B cell (primary cell): ENCODE measurements at regions not wholly inside any gene's neighbourhood (a gene's known extent, or its start where the extent isn't known, plus 50 kb on each side); places are given as distances from the start of the nearest gene placed in this dataset.
A peak's percentile ranks its signal among the peaks of the same experiment; 100 is the strongest.

Experiments
- ATAC-seq: fragments of 200-7000 bp; cut with Tn5 transposase; one replicate; pipeline ENCODE4 v1.10.0; 2021; ENCODE audit warnings: low read depth, mild to moderate bottlenecking, moderate number of reproducible peaks, moderate library complexity
- CTCF ChIA-PET: fragments of 350-600 bp; sonication (Branson Sonifier 250); formaldehyde crosslinking; loops from one replicate; lab custom pipeline; 2021; ENCODE audit warnings: antibody characterized with exemption, inconsistent platforms; lab: Charles Lee
- POLR2A ChIA-PET: fragments of 350-600 bp; sonication (Branson Sonifier 250); formaldehyde crosslinking; loops from one replicate; lab custom pipeline; 2021; ENCODE audit warnings: antibody characterized with exemption; lab: Charles Lee
- DNase-seq: peaks from one replicate; pipeline ENCODE4 v3.0.0; 2013
- H2AFZ ChIP-seq: 2 replicates; pipeline ENCODE4 v1.6.1; 2012; ENCODE audit warnings: mild to moderate bottlenecking, low read depth, low read length; ENCODE audit not compliant: insufficient read depth, poor library complexity, severe bottlenecking
- H3K27ac ChIP-seq, 2 donors: 1 replicate in 1 of 2; 2 replicates in 1 of 2; pipeline ENCODE4 v1.5.1; 2012 to 2013; ENCODE audit warnings: low read length in 2 of 2, mild to moderate bottlenecking in 2 of 2, moderate library complexity in 1 of 2
- H3K27me3 ChIP-seq, 4 experiments: fragments of 200-600 bp in 1 of 4; sonication (generic) in 1 of 4; replicated peaks in 1 of 4; 1 replicate in 2 of 4; 2 replicates in 2 of 4; pipeline versions ENCODE4 v1.6.1 to v1.7.0; 2013 to 2016; ENCODE audit warnings: low read length in 3 of 4, mild to moderate bottlenecking in 2 of 4, mixed read lengths in 1 of 4, moderate library complexity in 1 of 4; ENCODE audit not compliant: insufficient read depth in 4 of 4, control insufficient read depth in 3 of 4; ENCODE audit errors: control extremely low read depth in 1 of 4
- H3K36me3 ChIP-seq, 2 experiments: replicated peaks in 1 of 2; 1 replicate in 1 of 2; 2 replicates in 1 of 2; pipeline versions ENCODE4 v1.6.1 to v1.7.1; 2013; ENCODE audit warnings: low read length in 1 of 2; ENCODE audit not compliant: insufficient read depth in 2 of 2, control insufficient read depth in 1 of 2; ENCODE audit errors: control extremely low read depth in 1 of 2, extremely low read depth in 1 of 2
- H3K4me1 ChIP-seq, 2 donors: fragments of 200-600 bp in 1 of 2; sonication (generic) in 1 of 2; 1 replicate in 1 of 2; 2 replicates in 1 of 2; pipeline versions ENCODE4 v1.5.1 to v1.6.1; 2013 to 2017; ENCODE audit warnings: low read length in 2 of 2; ENCODE audit not compliant: control insufficient read depth in 2 of 2, insufficient read depth in 2 of 2
- H3K4me2 ChIP-seq: replicated peaks from 2 replicates; pipeline ENCODE3; 2012; ENCODE audit warnings: mild to moderate bottlenecking, low read depth, low read length; ENCODE audit not compliant: poor library complexity, severe bottlenecking
- H3K4me3 ChIP-seq, 5 experiments: fragments of 200-600 bp in 1 of 5; sonication (generic) in 1 of 5; 1 replicate in 3 of 5; 2 replicates in 2 of 5; pipeline versions ENCODE4 v1.5.1 to v1.7.0; 2011 to 2016; ENCODE audit warnings: low read length in 4 of 5, mild to moderate bottlenecking in 4 of 5, low read depth in 2 of 5, control low read depth in 1 of 5, moderate library complexity in 1 of 5; ENCODE audit not compliant: insufficient read depth in 1 of 5; ENCODE audit errors: control extremely low read depth in 1 of 5, extremely low read depth in 1 of 5
- H3K79me2 ChIP-seq: fragments of 200-600 bp; sonication (generic); one replicate; pipeline ENCODE4 v1.6.0; 2016; ENCODE audit warnings: low read length; ENCODE audit not compliant: control insufficient read depth, insufficient read depth
- H3K9ac ChIP-seq: fragments of 200-600 bp; sonication (generic); 2 replicates; pipeline ENCODE4 v1.6.1; 2017; ENCODE audit warnings: mild to moderate bottlenecking, low read length, moderate library complexity
- H3K9me3 ChIP-seq, 3 donors: one replicate each; pipeline versions ENCODE4 v1.6.1 to v1.7.1; 2013; ENCODE audit warnings: low read length in 2 of 3; ENCODE audit not compliant: control insufficient read depth in 2 of 3, insufficient read depth in 1 of 3; ENCODE audit errors: control extremely low read depth in 1 of 3
- H4K20me1 ChIP-seq: 2 replicates; pipeline ENCODE4 v1.6.0; 2012; ENCODE audit warnings: mild to moderate bottlenecking, low read length; ENCODE audit not compliant: insufficient read depth, control insufficient read depth, poor library complexity, severe bottlenecking
- H3K27ac Mint-ChIP-seq: one replicate; pipeline ENCODE4 v1.8.0; 2021; ENCODE audit warnings: mixed read lengths
- H3K27me3 Mint-ChIP-seq: one replicate; pipeline ENCODE4 v1.8.0; 2021; ENCODE audit warnings: mixed read lengths
- H3K4me1 Mint-ChIP-seq: one replicate; pipeline ENCODE4 v1.8.0; 2021; ENCODE audit warnings: mixed read lengths
- H3K4me3 Mint-ChIP-seq: one replicate; pipeline ENCODE4 v1.8.0; 2021; ENCODE audit warnings: mixed read lengths
- H3K9me3 Mint-ChIP-seq: one replicate; pipeline ENCODE4 v1.8.0; 2022; ENCODE audit warnings: mixed read lengths; ENCODE audit not compliant: insufficient read depth
- CTCF ChIP-seq: fragments of 200-600 bp; IDR thresholded peaks from one replicate; pipeline ENCODE4 v1.8.0; 2022; ENCODE audit warnings: antibody characterized with exemption, mild to moderate bottlenecking
- EZH2 ChIP-seq: IDR thresholded peaks from 2 replicates; pipeline ENCODE4 v1.6.1; 2012; ENCODE audit warnings: borderline replicate concordance, low read depth, mild to moderate bottlenecking, moderate library complexity, low read length; ENCODE audit not compliant: insufficient read depth, poor library complexity, severe bottlenecking
- WGBS: methylation state at CpG from one replicate; pipeline ENCODE4 v1.1.5; 2013; ENCODE audit warnings: missing lambda C conversion rate; ENCODE audit not compliant: insufficient coverage; 5-methylcytosine and 5-hydroxymethylcytosine counted together
- intact Hi-C: fragments of 100-400 bp; cut with micrococcal nuclease; formaldehyde crosslinking; loops from one replicate; pipeline ENCODE4 v1.10.0; 2022

GRCh38 chr1:108053270-108054013, 88.5 kb upstream of the VAV3 start:
- Mint-ChIP-seq H3K4me1 (peaks cover 21% of the 10 kb centered on the region), H3K4me3 (no peak overlapping the region), H3K9me3 (no peaks in the 10 kb centered on the region), H3K27me3 (no peaks in the 10 kb centered on the region), H3K27ac (no peak overlapping the region)
- Histone ChIP-seq H3K27me3 (no peaks in the 10 kb centered on the region), H3K4me2 (no peak overlapping the region), H4K20me1 (no peaks in the 10 kb centered on the region), H3K4me3 (no peak overlapping the region), H2AFZ (no peak overlapping the region), H3K27ac (no peak overlapping the region), H3K9ac (no peak overlapping the region), H3K79me2 (peaks cover 3% of the 10 kb centered on the region), H3K4me1 (peaks cover 24 to 31% of the 10 kb centered on the region in 2 donors), H3K9me3 (no peaks in the 10 kb centered on the region), H3K36me3 (no peaks in the 10 kb centered on the region)
- ATAC-seq (no peak), DNase-seq (no peak)
- intact Hi-C loops: no loop called here
- 59% methylated on average over 4 of the region's 4 CpGs for WGBS
- CTCF ChIA-PET: interaction anchor here (0.6 kb wide), 1 partner anchor 72 kb away, joined by 3 read pairs; no protein-coding TSS in a partner anchor
- TF ChIP-seq EZH2: no peak
- TF ChIP-seq CTCF: no peak
- POLR2A ChIA-PET: no interaction called here

GRCh38 chr1:108051631-108052377, 86.8 kb upstream of the VAV3 start:
- no peak overlapping the region for H2AFZ ChIP-seq
- H3K79me2 ChIP-seq: peaks cover 3% of the 10 kb centered on the region
- intact Hi-C loops: loop anchor here (1.0 to 2.0 kb wide), 2 partner anchors 9 to 63 kb away; no protein-coding TSS in a partner anchor
- WGBS: 57% methylated on average over 5 of the region's 8 CpGs
- POLR2A ChIA-PET: no interaction called here
- H3K4me2 ChIP-seq: peak overlapping the region; percentile 39
- H3K27me3 Mint-ChIP-seq: no peaks in the 10 kb centered on the region
- H3K4me3 Mint-ChIP-seq: no peak overlapping the region
- H3K27ac Mint-ChIP-seq: no peak overlapping the region
- no peaks in the 10 kb centered on the region for H4K20me1 ChIP-seq
- ATAC-seq (no peak), DNase-seq (no peak)
- H3K9me3 Mint-ChIP-seq: no peaks in the 10 kb centered on the region
- no peak overlapping the region for H3K4me3 ChIP-seq
- H3K27ac ChIP-seq: no peak overlapping the region
- H3K4me1 Mint-ChIP-seq: peaks cover 21% of the 10 kb centered on the region
- TF ChIP-seq CTCF (no peak), EZH2 (no peak)
- H3K4me1 ChIP-seq: peaks cover 24 to 31% of the 10 kb centered on the region in 2 donors
- CTCF ChIA-PET: interaction anchor here (0.7 to 1.4 kb wide), 2 partner anchors 37 to 72 kb away, joined by 3 read pairs; no protein-coding TSS in a partner anchor
- no peaks in the 10 kb centered on the region for H3K27me3 ChIP-seq
- no peaks in the 10 kb centered on the region for H3K36me3 ChIP-seq
- H3K9ac ChIP-seq: no peak overlapping the region
- no peaks in the 10 kb centered on the region for H3K9me3 ChIP-seq
